Keratinocyte (primary cell): ENCODE measurements at regions not wholly inside any gene's neighbourhood (a gene's known extent, or its start where the extent isn't known, plus 50 kb on each side); places are given as distances from the start of the nearest gene placed in this dataset.

Experiments
- EZH2 ChIP-seq: IDR thresholded peaks from one replicate; pipeline ENCODE4 v1.6.1; 2012; ENCODE audit warnings: inconsistent platforms, mild to moderate bottlenecking, low read length, moderate library complexity
- TF ChIP-seq, protein P1 (sequence below), 3 experiments: IDR thresholded peaks in 1 of 3; conservative IDR thresholded peaks in 1 of 3; optimal IDR thresholded peaks in 1 of 3; 2 replicates in 2 of 3; 3 replicates in 1 of 3; pipeline versions ENCODE3 to v1.5.1; 2011; ENCODE audit warnings: low read length in 3 of 3, mild to moderate bottlenecking in 3 of 3, moderate library complexity in 2 of 3, control low read depth in 1 of 3, inconsistent platforms in 1 of 3; ENCODE audit not compliant: insufficient read depth in 2 of 3; ENCODE audit errors: extremely low read depth in 1 of 3

DNA sequence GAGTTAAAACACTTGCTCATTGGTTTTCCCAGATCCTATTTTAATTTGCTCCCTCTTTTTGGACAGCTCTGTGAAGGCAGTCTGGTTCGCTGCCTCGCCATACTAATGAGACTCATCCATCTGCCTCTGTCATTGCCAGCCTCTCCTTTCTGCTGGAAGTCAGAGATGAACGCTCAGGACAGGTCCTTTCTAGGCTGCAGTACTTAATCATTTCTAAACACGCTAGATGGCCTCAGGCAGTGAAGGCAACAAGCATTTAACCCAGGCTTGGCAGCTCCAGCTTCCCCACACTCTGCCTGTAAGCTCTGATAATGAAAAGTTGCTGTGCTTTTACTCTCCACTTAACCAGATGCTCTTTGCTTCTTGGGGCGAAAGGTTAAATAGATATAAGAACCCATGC, 286.7 kb upstream of the POU3F2 start:
- TF ChIP-seq, protein P1, sequence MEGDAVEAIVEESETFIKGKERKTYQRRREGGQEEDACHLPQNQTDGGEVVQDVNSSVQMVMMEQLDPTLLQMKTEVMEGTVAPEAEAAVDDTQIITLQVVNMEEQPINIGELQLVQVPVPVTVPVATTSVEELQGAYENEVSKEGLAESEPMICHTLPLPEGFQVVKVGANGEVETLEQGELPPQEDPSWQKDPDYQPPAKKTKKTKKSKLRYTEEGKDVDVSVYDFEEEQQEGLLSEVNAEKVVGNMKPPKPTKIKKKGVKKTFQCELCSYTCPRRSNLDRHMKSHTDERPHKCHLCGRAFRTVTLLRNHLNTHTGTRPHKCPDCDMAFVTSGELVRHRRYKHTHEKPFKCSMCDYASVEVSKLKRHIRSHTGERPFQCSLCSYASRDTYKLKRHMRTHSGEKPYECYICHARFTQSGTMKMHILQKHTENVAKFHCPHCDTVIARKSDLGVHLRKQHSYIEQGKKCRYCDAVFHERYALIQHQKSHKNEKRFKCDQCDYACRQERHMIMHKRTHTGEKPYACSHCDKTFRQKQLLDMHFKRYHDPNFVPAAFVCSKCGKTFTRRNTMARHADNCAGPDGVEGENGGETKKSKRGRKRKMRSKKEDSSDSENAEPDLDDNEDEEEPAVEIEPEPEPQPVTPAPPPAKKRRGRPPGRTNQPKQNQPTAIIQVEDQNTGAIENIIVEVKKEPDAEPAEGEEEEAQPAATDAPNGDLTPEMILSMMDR (optimal IDR thresholded peaks at IDR 0.05 in 1 of 3, IDR thresholded peaks at IDR 0.05 in 1 of 3, conservative IDR thresholded peaks at IDR 0.05 in 1 of 3; ENCODE audit: extremely low read depth in 1 of 3, insufficient read depth in 2 of 3, low read length in 3 of 3): no peak
- TF ChIP-seq EZH2: no peak
